ENCODE measurements at regions not wholly inside any gene's neighbourhood (a gene's known extent, or its start where the extent isn't known, plus 50 kb on each side); places are given as distances from the start of the nearest gene placed in this dataset.

- H3K9me3 Mint-ChIP-seq, result peaks cover 38% of the 10 kb centered on the region
- no peak overlapping the region for H3K27ac Mint-ChIP-seq
- no peak overlapping the region for H3K4me3 Mint-ChIP-seq
- H3K4me1 Mint-ChIP-seq (ENCODE audit: low read depth), result no peaks in the 10 kb centered on the region
- peaks cover 2% of the 10 kb centered on the region; the same call in 1 of the 2 replicates for H3K27me3 Mint-ChIP-seq (ENCODE audit: insufficient read depth)
- TF ChIP-seq CTCF (IDR thresholded peaks at IDR 0.05), result no peak
- H3K36me3 Mint-ChIP-seq (ENCODE audit: low read depth), result no peaks in the 10 kb centered on the region; the same call in 1 of the 2 replicates
- no peak for DNase-seq
These were observed 372.0 kb downstream of the NEK10 start for GRCh38 chr3:26997226-26997625.

- Mint-ChIP-seq H3K27ac (no peak overlapping the region), H3K9me3 (peaks cover 30% of the 10 kb centered on the region), H3K36me3 (ENCODE audit: low read depth) (no peaks in the 10 kb centered on the region), H3K4me1 (ENCODE audit: low read depth) (no peaks in the 10 kb centered on the region), H3K27me3 (ENCODE audit: insufficient read depth) (no peaks in the 10 kb centered on the region), H3K4me3 (no peak overlapping the region)
- no peak for TF ChIP-seq CTCF (IDR thresholded peaks at IDR 0.05)
- DNase-seq, result no peak
These were observed 358.3 kb downstream of the NEK10 start for GRCh38 chr3:27010834-27011233.

DNA sequence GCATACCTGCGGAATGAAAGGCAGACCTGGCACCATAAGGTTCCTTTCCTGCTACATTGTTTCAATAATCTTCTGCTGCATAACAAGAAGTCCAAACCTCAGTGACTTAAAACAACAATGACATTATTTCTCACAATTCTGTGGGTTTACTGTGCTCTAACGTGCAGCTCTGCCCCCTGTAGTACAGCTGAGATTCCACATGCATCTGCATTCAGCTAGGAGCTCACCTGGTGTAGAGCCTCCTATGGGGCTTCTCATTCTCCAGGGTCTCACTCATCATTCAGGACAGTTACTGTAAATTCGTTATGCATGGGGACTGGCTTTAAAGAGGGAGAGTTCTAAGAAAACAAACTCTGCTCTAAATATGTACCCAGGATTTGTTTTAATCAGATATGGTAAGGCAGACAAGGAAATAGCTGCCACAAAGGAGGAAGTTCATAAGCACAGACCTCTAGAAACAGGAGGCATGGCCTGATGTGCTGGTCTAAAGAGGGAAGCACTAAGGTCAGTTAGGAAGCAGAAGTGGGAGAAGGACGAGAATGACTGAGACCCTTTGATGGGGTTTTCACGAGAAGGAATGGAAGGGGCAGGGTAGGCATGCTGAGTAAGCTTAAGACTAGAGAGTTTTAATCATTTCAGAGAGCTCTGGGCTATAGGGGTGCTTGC is 347.0 kb downstream of the NEK10 start:
- Mint-ChIP-seq H3K27ac (no peak overlapping the region), H3K4me3 (no peak overlapping the region), H3K36me3 (ENCODE audit: low read depth) (no peaks in the 10 kb centered on the region), H3K27me3 (ENCODE audit: insufficient read depth) (no peaks in the 10 kb centered on the region), H3K9me3 (peaks cover 22% of the 10 kb centered on the region), H3K4me1 (ENCODE audit: low read depth) (no peaks in the 10 kb centered on the region)
- TF ChIP-seq CTCF (IDR thresholded peaks at IDR 0.05), result no peak
- no peak for DNase-seq

- no peak overlapping the region for H3K4me3 Mint-ChIP-seq
- no peak overlapping the region for H3K27ac Mint-ChIP-seq
- H3K9me3 Mint-ChIP-seq, result peaks cover 16% of the 10 kb centered on the region
- H3K4me1 Mint-ChIP-seq (ENCODE audit: low read depth), result no peaks in the 10 kb centered on the region
- no peaks in the 10 kb centered on the region for H3K27me3 Mint-ChIP-seq (ENCODE audit: insufficient read depth)
- DNase-seq, result no peak
- no peak for TF ChIP-seq CTCF (IDR thresholded peaks at IDR 0.05)
- H3K36me3 Mint-ChIP-seq (ENCODE audit: low read depth), result no peaks in the 10 kb centered on the region
These were observed 344.7 kb downstream of the NEK10 start for GRCh38 chr3:27024493-27024892.

GRCh38 chr3:27025718-27026117 is 343.5 kb downstream of the NEK10 start:
- H3K27ac Mint-ChIP-seq, result no peak overlapping the region
- H3K27me3 Mint-ChIP-seq (ENCODE audit: insufficient read depth), result no peaks in the 10 kb centered on the region
- no peak for TF ChIP-seq CTCF (IDR thresholded peaks at IDR 0.05)
- no peaks in the 10 kb centered on the region for H3K36me3 Mint-ChIP-seq (ENCODE audit: low read depth)
- peaks cover 16% of the 10 kb centered on the region for H3K9me3 Mint-ChIP-seq
- H3K4me3 Mint-ChIP-seq, result no peak overlapping the region
- H3K4me1 Mint-ChIP-seq (ENCODE audit: low read depth), result no peaks in the 10 kb centered on the region
- DNase-seq, result no peak
